ENCODE measurements at regions not wholly inside any gene's neighbourhood (a gene's known extent, or its start where the extent isn't known, plus 50 kb on each side); places are given as distances from the start of the nearest gene placed in this dataset.

- TF ChIP-seq POLR2A (IDR thresholded peaks at IDR 0.05) (no peak), CTCF (IDR thresholded peaks at IDR 0.05) (no peak)
- Histone ChIP-seq H3K27ac (no peak overlapping the region), H3K4me3 (no peak overlapping the region), H3K9me3 (no peaks in the 10 kb centered on the region), H3K4me1 (no peaks in the 10 kb centered on the region), H3K27me3 (no peaks in the 10 kb centered on the region), H3K36me3 (no peaks in the 10 kb centered on the region)
- DNase-seq = no peak
- intact Hi-C loops (cut with DNase I; ENCODE audit: low total_unique reads) = no loop called here
Measured at GRCh38 chr13:58889474-58889873, 1257.9 kb downstream of the PCDH17 start.

GRCh38 chr13:58893396-58893795, 1261.9 kb downstream of the PCDH17 start:
- Histone ChIP-seq H3K4me1 (no peaks in the 10 kb centered on the region), H3K4me3 (no peak overlapping the region), H3K9me3 (no peaks in the 10 kb centered on the region), H3K27me3 (no peaks in the 10 kb centered on the region), H3K27ac (no peak overlapping the region), H3K36me3 (no peaks in the 10 kb centered on the region)
- intact Hi-C loops (cut with DNase I; ENCODE audit: low total_unique reads) = no loop called here
- no peak for DNase-seq
- TF ChIP-seq POLR2A (IDR thresholded peaks at IDR 0.05) = no peak
- no peak for TF ChIP-seq CTCF (IDR thresholded peaks at IDR 0.05)

GRCh38 chr13:58906329-58907007, 1257.3 kb downstream of the DIAPH3 start:
- no peaks in the 10 kb centered on the region for H3K9me3 ChIP-seq
- intact Hi-C loops (cut with DNase I; ENCODE audit: low total_unique reads) = no loop called here
- no peaks in the 10 kb centered on the region for H3K4me1 ChIP-seq
- no peaks in the 10 kb centered on the region for H3K27me3 ChIP-seq
- no peak for TF ChIP-seq POLR2A (IDR thresholded peaks at IDR 0.05)
- no peak for TF ChIP-seq CTCF (IDR thresholded peaks at IDR 0.05)
- no peaks in the 10 kb centered on the region for H3K36me3 ChIP-seq
- no peak overlapping the region for H3K4me3 ChIP-seq
- no peak overlapping the region for H3K27ac ChIP-seq
- no peak for DNase-seq

- Histone ChIP-seq H3K36me3 (no peaks in the 10 kb centered on the region), H3K27ac (no peak overlapping the region), H3K4me3 (no peak overlapping the region), H3K27me3 (no peaks in the 10 kb centered on the region), H3K4me1 (no peaks in the 10 kb centered on the region), H3K9me3 (no peaks in the 10 kb centered on the region)
- no peak for DNase-seq
- intact Hi-C loops (cut with DNase I; ENCODE audit: low total_unique reads) = no loop called here
- TF ChIP-seq CTCF (IDR thresholded peaks at IDR 0.05) = no peak
Measured at GRCh38 chr13:58907347-58907746, 1256.4 kb downstream of the DIAPH3 start.

GRCh38 chr13:58908019-58908679, 1255.6 kb downstream of the DIAPH3 start:
- Histone ChIP-seq H3K4me1 (no peaks in the 10 kb centered on the region), H3K27ac (no peak overlapping the region), H3K36me3 (no peaks in the 10 kb centered on the region), H3K27me3 (no peaks in the 10 kb centered on the region), H3K9me3 (no peaks in the 10 kb centered on the region), H3K4me3 (no peak overlapping the region)
- DNase-seq = no peak
- intact Hi-C loops (cut with DNase I; ENCODE audit: low total_unique reads) = no loop called here
- TF ChIP-seq POLR2A (IDR thresholded peaks at IDR 0.05) (no peak), CTCF (IDR thresholded peaks at IDR 0.05) (no peak)
